ENCODE measurements at regions not wholly inside any gene's neighbourhood (a gene's known extent, or its start where the extent isn't known, plus 50 kb on each side); places are given as distances from the start of the nearest gene placed in this dataset.
A peak's percentile ranks its signal among the peaks of the same experiment; 100 is the strongest.

- Histone ChIP-seq H3K9me3 (no peaks in the 10 kb centered on the region), H3K27ac (no peak overlapping the region), H3K27me3 (no peaks in the 10 kb centered on the region), H3K4me3 (no peak overlapping the region), H3K36me3 (no peaks in the 10 kb centered on the region), H3K4me1 (no peaks in the 10 kb centered on the region)
- no peak for DNase-seq
- TF ChIP-seq, protein P1, sequence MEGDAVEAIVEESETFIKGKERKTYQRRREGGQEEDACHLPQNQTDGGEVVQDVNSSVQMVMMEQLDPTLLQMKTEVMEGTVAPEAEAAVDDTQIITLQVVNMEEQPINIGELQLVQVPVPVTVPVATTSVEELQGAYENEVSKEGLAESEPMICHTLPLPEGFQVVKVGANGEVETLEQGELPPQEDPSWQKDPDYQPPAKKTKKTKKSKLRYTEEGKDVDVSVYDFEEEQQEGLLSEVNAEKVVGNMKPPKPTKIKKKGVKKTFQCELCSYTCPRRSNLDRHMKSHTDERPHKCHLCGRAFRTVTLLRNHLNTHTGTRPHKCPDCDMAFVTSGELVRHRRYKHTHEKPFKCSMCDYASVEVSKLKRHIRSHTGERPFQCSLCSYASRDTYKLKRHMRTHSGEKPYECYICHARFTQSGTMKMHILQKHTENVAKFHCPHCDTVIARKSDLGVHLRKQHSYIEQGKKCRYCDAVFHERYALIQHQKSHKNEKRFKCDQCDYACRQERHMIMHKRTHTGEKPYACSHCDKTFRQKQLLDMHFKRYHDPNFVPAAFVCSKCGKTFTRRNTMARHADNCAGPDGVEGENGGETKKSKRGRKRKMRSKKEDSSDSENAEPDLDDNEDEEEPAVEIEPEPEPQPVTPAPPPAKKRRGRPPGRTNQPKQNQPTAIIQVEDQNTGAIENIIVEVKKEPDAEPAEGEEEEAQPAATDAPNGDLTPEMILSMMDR (IDR thresholded peaks at IDR 0.05): no peak
- intact Hi-C loops (cut with DNase I; ENCODE audit: low total_unique reads): no loop called here
Measured at GRCh38 chr7:15967551-15967950, 281.1 kb upstream of the MEOX2 start.

- no peak overlapping the region for H3K27ac ChIP-seq
- intact Hi-C loops (cut with DNase I; ENCODE audit: low total_unique reads): no loop called here
- no peak for DNase-seq
- no peaks in the 10 kb centered on the region for H3K4me1 ChIP-seq
- no peaks in the 10 kb centered on the region for H3K36me3 ChIP-seq
- TF ChIP-seq, protein P1 (IDR thresholded peaks at IDR 0.05): no peak
- no peaks in the 10 kb centered on the region for H3K9me3 ChIP-seq
- no peaks in the 10 kb centered on the region for H3K27me3 ChIP-seq
- H3K4me3 ChIP-seq: no peak overlapping the region
Measured at GRCh38 chr7:15967121-15967520, 280.6 kb upstream of the MEOX2 start.

GRCh38 chr7:15963206-15963605 lies 276.7 kb upstream of the MEOX2 start:
- TF ChIP-seq, protein P1 (IDR thresholded peaks at IDR 0.05): no peak
- intact Hi-C loops (cut with DNase I; ENCODE audit: low total_unique reads): no loop called here
- no peaks in the 10 kb centered on the region for H3K9me3 ChIP-seq
- no peak overlapping the region for H3K4me3 ChIP-seq
- no peak overlapping the region for H3K27ac ChIP-seq
- no peak for DNase-seq
- H3K4me1 ChIP-seq: no peaks in the 10 kb centered on the region
- no peaks in the 10 kb centered on the region for H3K27me3 ChIP-seq
- no peaks in the 10 kb centered on the region for H3K36me3 ChIP-seq

DNA sequence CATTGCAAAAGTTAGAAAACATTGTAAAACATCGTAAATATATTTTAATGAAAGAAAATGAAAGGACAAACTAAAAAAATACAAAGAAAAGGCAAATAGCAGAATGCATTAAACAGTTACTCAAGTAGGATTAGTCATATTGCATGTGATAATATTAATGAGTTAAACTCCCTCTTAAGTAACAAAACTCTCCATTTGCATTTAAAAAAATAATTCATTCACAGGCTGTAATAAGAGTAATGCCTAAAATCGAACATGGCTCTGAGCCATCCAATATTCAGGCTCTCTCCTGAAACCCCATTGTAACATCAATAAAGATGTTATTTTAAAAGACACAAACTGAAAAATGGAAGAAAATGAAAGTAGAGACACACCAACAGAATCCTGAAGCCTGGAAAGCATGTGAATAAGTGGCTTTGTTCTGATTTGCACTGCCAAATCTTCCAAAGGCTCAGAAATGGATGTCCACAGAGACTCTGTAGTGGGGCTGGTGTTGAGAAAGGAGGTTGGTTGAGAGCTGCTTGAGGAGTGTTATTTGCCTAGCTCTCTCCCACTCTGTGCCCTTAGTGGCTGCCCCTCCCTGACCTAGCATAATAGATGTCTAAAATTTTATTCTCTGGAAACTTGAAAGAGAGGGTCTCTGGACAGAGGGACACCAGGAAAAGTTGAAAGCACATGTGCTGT lies 268.3 kb upstream of the MEOX2 start:
- no peaks in the 10 kb centered on the region for H3K27me3 ChIP-seq
- intact Hi-C loops (cut with DNase I; ENCODE audit: low total_unique reads): no loop called here
- H3K9me3 ChIP-seq: no peaks in the 10 kb centered on the region
- no peaks in the 10 kb centered on the region for H3K36me3 ChIP-seq
- no peaks in the 10 kb centered on the region for H3K4me1 ChIP-seq
- DNase-seq: no peak
- peak overlapping the region in 1 of 2 donors; percentile 12 for H3K27ac ChIP-seq
- H3K4me3 ChIP-seq: no peak overlapping the region
- TF ChIP-seq, protein P1 (IDR thresholded peaks at IDR 0.05): no peak

- no peak for DNase-seq
- no peaks in the 10 kb centered on the region for H3K27me3 ChIP-seq
- H3K9me3 ChIP-seq: no peaks in the 10 kb centered on the region
- intact Hi-C loops (cut with DNase I; ENCODE audit: low total_unique reads): no loop called here
- TF ChIP-seq, protein P1 (IDR thresholded peaks at IDR 0.05): no peak
- no peak overlapping the region for H3K4me3 ChIP-seq
- no peaks in the 10 kb centered on the region for H3K36me3 ChIP-seq
- no peak overlapping the region for H3K27ac ChIP-seq
- H3K4me1 ChIP-seq: no peaks in the 10 kb centered on the region
Measured at GRCh38 chr7:15950299-15950698, 263.8 kb upstream of the MEOX2 start.

- H3K36me3 ChIP-seq: no peaks in the 10 kb centered on the region
- H3K27me3 ChIP-seq: no peaks in the 10 kb centered on the region
- no peak for DNase-seq
- no peaks in the 10 kb centered on the region for H3K9me3 ChIP-seq
- no peaks in the 10 kb centered on the region for H3K4me1 ChIP-seq
- no peak overlapping the region for H3K4me3 ChIP-seq
- TF ChIP-seq, protein P1 (IDR thresholded peaks at IDR 0.05): no peak
- H3K27ac ChIP-seq: no peak overlapping the region
- intact Hi-C loops (cut with DNase I; ENCODE audit: low total_unique reads): no loop called here
Measured at GRCh38 chr7:15947754-15948153, 261.3 kb upstream of the MEOX2 start.

Data from tibial artery (tissue), 4 donors.